Putamen (tissue), 1 donor: ENCODE measurements at regions not wholly inside any gene's neighbourhood (a gene's known extent, or its start where the extent isn't known, plus 50 kb on each side); places are given as distances from the start of the nearest gene placed in this dataset.
A peak's percentile ranks its signal among the peaks of the same experiment; 100 is the strongest.

Experiments used
- DNase-seq: peaks from one replicate; pipeline ENCODE4 v3.0.0-alpha.2; 2016; ENCODE audit warnings: low spot score

DNA sequence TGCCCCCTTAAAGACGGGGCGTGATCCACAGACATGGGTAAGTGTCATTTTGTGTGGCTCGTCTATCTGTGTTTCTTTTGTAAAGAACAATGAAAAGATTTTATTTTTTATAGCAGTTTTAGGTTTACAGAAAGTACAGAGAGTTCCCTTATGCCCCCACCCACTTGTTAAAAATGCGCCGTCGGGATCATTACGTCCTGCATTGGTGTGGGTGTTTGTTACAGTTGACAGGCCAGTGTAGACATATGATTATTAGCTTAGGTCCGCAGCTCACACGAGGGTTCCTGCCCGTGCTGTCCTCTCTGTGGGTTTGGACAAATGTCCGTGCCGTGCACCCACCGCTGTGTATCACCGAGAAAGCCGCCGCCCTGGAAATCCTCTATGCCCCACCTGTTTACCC is 50.5 kb downstream of the RGS12 start:
- DNase-seq: no peak

DNA sequence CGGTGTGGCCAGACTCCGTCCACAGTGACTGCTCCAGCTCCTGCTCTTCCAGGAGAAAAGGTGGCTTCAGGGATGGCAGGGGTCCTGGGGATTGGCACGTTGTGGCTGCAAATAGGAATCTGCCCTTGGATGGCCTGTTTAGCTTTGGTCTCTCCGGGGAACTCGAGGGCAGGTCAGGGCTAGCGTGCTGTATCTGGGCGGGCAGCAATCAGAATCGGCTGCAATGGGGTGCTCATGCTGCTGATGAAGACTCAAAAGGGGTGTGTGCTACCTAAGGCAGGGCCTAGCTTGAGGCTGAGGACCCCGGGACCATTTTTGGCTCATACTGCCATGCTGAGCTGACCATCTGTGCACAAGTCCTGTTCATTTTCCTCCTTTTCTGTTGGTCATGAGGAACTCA is 51.3 kb downstream of the RGS12 start:
- DNase-seq: no peak

DNA sequence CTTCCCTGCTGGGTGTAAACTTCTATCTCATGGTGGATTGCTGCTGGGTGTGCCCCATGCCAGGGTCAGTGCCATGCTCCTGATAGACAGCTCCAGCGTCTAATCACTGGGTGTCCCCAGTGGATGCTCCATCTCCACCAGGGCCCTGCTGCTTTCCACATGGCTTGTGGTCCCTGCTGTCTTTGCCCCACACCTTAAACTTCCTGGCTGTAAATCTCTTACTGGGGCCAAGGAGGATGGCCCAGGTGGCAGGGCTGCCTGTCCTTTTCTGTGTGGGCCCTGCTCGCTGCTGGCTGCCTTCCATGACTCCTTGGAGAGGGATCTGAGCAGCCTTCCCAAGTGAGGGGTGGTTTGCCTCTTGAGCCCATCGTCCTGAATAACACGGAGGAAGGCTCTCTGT is 51.8 kb downstream of the RGS12 start:
- no peak for DNase-seq

DNA sequence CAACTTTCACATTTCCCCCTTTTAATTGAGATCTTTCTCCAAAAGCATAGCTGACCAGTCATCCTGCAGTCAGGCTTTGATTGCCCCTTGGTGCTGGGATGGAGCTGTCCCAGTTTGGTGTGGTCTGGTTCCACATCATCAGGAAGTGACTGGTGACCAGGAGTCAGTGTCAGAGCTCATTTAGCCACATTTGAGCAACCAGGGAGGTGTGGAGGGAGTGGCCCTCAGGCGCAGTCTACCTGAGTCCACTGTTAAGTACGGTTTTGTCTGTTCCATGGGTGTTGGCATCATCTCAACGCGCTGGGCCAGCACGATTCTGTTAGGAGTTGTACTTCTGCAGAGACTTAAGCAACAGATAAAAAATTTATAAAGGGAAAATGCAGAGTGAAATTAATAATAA is 52.6 kb downstream of the RGS12 start:
- DNase-seq: no peak

DNA sequence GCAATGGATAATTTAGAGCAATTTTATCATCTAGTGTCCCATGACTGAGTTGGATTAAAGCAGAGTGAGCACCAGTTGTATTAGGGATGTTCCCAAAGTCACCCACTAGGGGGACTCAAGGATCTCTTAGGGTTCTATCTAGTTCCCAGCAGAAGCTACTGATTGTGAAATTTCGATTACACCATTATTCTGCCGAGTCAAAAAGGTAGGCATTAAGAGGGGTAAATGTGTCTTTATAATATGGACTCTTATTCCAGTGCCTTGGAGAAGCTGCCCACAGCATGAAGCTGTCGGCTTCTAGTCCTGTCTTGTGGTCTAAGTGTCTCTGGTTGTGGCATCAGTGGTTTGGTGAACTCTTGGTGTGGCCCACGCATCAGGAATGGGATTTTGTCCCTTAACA is 53.3 kb downstream of the RGS12 start:
- DNase-seq: peak; percentile 71

DNA sequence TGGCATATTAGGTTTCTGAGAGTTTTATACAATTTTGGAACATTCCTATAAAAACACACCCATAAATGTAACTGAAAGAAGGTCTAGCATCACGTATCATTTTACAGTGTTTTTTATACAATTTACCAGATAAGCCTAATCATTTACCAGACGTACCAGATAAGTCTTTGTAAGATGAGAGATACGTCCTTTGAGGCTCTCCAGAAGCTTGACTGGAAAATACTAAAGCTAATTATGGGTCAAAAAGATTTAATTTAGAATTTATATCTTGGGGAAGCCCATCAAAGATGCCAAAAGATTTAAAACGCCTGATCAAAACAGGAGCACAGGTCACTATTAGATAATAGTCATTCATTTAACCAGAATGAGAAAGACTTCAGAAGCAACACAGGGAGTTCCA is 55.0 kb downstream of the RGS12 start:
- DNase-seq: no peak

DNA sequence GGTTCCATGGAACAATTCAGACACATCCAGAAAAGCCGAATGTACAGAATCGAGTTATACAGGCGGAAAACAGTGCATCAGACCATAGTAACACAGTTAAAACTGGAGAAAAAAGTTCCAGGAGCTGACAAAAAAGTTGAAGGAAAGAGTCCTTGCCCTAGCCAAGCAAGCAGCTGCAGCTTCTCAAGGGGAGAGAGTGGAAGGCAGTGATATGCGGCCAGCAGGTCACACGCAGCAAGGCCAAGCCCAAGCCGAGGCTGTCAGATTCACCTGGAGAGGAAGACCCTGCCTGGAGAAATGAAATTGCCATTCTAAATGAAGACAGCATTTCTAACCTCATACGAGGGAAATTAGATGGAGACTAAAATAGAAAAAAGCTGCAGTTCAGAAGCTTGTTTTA is 55.8 kb downstream of the RGS12 start:
- no peak for DNase-seq

DNA sequence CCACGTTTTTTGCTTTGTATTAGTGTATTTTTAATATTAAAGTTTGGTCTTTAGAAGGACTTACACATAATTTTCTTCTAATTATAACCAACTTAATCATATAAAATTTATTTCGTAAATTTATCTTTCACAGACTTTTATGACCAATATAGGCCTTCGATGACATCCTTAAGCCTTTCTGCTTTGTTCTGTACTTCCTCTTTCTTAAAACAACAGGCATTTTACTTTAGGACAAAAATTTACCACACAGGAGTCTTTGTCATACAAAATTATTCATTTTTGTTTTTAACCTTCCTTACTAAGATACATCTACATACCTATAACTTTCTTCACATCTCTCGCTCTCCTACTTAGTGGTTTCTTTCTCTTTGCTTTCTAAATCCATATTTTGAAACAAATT is 56.3 kb downstream of the RGS12 start:
- DNase-seq: no peak

DNA sequence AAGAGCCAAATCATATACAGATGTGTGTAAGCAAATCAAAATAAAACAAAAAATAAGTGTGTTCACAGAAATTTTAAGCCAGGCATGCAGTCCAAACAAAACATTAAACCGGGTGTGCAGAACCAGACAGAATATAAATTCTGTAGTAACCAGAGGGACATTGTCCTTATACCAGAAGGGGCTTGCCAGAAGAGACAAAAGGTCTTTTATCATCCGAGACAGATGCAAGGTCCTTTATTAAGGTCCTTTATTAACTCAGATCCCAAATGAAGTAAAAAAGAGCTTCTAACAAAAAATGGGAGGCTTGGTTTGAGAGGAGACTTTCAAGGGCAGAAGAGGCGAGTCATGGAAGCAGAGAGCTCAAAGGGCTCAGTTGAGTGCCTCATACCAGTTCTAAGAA is 59.2 kb downstream of the RGS12 start:
- no peak for DNase-seq

DNA sequence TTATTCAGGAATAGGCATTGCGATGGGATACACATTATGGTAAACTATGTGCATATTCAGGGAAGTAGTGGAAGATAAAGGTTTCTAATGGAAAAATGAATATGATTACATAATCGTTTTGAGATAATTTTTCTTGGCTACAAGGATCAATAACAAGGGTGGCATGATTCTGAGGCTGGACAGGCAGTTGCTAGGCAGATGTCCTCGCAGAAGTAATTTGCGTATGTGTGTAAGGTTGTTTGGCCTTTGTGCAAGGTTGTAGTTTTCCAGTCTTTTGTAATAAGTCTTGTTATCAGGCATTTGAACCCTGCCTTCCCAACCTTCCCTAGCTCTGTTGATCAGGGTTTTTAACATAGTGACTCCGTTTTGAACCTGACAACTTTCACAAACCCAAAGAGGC is 59.7 kb downstream of the RGS12 start:
- DNase-seq: no peak

DNA sequence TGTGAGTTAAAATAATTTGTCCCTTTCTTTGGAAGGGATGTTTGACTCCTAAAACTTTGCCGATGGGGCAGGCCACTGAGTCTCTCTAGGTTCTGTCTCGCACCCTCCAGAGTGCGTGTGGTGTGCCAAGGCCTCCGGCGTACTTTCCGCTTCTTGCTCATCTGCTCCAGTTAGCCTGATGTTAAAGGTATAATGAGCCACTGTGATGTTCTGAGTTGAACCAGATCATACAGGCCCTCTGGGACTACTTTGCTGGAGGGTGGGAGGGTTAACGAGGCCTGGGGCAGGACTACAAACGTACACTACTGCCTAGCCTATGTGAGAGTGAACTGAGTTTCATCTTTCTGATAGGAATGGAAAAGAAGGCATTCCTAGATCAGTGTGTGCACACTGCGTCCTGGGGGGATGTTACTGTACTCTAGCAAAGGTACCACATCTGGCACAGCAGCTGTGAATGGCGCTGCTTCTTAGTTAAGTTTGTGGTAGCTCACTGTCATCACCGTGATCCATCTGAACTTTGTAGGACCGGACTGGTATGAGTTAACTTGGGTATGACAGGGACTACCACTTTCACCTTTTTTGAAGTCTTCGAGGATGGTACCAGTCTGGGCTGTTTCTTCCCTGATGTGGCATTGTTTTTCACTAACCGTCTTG is 60.2 kb downstream of the RGS12 start:
- DNase-seq: no peak

DNA sequence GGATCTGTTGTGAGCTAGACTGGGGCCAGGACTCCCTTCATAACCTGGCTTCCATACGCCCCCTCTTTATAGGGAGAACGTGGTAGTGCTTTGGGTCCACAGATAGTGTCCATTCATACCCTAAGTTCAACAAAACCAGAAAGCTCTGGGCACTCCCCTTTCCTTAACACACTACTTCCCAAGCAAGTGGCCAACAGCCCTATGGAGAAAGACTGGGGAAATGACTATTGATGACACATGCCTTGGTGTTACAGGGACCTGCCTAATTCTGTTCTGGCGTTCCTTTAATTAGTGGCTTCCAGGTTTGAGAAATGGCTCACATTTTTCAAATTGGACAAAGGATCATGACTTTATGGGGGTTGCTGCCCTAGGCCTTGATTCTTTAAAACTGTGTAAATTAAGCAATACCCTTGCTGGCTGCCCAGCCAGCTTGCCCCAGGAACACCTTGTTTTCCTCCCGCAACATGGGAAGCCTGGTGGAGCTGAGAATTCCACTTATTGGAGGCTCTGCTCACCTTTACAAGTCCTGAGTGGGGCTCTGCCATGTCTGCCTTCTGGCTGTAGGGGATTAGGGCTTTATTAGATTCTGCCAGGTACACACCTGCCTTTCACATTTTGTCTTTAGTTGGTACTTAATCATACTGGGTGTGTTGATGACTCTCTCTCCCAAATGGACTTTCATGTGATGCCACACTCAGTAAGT is 61.1 kb downstream of the RGS12 start:
- no peak for DNase-seq

DNA sequence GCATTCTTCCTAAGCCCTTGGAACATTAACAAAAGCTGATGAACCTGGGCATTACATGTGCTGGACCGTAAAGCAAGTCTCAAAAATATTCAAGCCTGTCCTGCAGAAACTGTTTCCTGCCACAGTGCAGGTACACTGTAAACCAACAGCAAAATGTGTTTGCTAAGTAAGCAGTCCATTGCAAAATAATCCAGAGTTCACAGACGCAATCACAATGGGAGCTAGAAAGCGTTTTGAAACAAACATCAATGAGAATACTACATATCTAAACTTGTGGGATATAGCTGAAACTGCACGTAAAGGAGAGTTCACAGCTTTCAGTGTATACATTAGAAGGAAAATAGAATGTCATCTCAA is 61.6 kb downstream of the RGS12 start:
- DNase-seq: no peak

DNA sequence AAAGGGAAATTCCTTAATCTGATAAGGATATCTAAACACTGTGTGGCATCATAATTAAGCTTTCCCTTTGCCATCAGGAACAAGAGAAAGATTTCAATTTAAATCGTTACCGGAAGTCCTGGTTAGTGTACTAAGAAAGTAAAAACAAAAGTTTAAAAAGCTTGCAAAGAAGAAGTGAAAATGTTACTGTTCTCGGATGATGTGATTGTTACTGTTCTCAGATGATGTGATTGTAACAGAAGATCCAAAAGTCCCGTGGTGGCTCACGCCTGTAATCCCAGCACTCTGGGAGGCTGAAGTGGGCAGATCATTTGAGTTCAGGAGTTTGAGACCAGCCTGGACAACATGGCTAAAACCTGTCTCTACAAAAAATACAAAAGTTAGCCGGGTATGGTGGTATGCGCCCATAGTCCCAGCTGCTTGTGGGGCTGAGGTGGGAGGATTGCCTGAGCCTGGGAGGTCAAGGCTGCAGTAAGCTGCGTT is 62.5 kb downstream of the RGS12 start:
- no peak for DNase-seq

DNA sequence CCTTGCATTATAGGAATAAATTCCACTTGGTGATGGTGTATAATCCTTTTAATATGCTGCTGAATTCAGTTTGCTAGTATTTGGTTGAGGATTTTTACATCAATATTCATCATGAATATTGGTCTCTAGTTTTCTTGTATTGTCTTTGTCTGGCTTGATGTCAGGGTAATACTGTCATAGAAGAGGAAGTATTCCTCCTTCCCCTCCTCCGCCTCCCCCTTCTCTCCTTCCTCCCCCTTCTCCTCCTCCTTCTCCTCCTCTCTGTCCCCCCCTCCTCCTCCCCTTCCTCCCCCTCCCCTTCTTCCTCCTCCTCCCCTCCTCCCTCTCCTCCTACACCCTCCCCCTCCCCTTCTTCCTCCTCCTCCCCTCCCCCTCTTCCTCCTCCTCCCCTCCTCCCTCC is 65.8 kb downstream of the RGS12 start:
- no peak for DNase-seq

DNA sequence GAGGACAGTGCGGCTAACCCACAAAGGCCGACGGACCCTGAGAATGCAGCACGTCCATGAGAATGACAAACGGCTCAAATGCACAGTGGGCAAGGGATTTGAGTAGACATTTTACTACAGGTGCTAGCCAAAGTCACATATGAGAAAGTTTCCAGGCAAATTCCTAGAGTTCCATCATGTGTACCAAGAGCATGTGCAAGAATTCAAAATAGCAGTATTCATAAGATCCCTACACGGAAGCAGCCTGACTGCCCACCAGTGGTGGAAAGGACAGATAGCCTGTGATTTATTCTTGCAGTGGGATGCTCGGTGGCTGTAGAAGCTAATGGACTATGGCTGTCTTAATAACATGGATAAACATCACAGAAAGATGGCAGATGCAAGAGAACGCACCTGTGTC is 68.0 kb downstream of the RGS12 start:
- DNase-seq: no peak

DNA sequence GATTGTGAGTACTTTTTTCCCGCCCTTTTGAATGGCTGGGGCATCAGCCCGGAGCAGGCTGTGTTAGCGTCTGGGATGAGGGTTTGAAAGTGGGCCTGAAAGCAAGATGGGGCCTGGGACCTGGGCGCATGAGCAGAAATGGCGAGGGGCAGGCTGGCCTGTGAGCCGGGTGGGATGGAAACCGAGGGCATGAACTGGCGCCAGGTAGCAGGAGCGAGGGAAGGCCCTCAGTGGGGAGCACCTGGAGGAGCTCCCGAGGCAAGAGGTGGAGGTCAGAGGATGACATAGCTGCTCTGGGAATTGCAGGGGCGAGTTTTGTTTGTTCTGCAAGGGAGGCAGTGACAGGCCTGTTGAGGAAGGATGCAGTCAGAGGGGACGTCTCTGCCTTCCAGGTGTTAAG is 68.6 kb downstream of the RGS12 start:
- no peak for DNase-seq

DNA sequence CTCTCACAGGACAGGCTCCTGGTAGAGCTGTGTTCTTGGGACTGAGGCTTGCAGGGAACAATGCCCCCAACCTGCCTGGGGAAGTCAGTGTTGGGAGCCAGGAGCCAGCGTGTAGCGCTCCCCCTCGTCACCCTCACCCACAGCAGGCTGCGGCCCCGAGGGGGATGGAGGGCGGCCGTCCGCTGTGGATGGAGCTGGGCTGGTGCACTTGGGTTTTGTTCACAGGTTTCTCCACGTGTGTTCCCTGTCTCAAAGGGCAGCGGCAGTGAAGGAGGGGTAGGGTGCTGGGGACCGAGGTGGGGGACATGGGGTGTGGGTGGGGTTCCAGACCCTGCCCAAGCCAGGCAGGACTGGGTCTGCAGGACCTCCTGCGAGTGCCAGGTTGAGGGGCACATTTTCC is 69.1 kb downstream of the RGS12 start:
- DNase-seq: no peak

DNA sequence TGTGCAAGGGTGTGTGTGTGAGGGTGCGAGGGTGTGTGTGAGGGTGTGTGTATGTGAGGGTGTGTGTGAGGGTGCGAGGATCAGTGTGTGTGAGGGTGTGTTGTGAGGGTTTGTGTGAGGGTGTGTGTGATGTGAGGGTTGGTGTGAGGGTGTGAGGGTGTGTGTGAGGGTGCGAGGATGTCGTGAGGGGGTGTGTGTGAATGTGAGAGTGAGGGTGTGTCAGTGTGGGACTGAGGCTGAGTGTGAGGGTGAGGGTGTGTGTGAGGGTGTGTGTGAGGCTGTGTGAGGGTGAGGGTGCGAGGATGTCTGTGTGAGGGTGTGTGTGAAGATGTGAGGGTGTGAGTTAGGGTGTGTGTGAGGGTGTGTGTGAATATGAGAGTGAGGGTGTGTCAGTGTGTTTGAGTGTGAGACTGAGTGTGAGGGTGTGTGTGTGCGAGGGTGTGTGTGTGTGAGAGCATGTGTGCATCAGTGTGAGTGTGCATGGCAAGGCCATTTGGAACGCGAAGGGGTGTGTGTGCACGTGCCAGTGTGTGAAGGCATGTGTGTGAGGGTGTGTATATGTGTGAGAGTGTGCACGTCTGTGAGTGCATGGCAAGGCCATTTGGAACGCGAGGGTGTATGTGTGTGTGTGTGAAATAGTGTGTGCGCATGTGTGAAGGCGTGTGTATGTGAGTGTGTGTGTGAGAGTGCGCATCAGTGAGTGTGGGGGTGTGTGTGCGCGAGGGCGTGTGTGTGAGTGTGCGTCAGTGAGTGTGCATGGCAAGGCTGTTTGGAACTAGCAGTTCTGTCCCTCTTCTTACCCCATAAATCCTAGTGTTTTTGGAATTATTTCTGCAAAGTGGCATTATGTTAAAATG is 69.8 kb downstream of the RGS12 start:
- DNase-seq: no peak

DNA sequence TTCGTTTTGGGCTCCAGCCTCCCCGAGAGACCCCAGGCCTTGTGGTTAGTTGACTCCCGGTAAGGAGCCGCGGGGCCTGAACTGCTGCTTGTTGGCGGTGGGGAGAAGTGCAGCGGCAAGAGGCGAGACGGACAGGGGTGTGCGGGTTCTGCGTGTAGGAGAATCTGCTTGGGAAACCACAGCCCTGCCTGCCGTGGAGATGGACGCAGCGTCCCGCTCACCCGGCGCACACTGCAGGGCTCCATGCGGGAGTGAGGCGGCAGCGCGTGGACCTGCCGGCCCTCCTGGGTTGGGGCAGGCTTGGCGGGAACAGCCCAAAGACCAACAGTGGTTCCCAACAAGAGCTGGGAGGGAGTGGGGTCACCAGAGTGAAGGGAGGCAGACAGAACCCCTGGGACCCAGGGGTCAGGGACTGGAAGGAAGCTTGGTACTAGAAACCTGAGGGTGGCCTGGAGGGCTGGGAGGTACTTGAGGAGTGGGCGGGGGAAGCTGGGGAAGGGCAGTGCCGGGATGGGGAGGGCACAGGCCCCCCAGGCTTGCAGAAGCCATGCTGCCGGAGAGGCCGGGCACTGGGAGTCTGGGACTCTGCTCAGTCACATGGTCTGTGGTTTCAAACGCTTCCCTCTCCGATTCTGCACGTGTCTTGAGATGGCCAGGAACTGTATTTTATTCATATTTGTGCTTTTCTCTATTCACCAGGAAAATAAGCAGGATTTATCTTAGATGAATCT is 70.8 kb downstream of the RGS12 start:
- no peak for DNase-seq

DNA sequence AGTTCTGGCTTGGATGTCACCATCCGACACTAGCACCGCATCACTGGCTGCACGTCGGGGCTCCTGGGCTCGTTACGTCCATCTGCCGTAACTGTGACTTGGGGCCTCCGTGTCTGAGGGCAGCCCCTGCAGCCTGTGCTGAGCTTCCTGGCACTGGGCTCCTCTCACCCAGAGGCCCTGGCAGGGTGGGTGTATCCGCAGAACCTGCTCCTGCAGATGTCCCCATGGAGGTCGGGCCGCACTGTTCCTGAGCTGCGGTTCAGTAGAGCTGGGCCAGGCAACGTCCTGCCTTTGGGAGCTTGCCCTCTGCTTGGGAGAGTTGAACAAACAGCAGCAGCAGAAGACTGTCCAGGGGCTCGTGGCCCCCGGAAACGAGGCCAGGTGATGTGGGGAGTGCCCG is 71.4 kb downstream of the RGS12 start:
- DNase-seq: no peak

DNA sequence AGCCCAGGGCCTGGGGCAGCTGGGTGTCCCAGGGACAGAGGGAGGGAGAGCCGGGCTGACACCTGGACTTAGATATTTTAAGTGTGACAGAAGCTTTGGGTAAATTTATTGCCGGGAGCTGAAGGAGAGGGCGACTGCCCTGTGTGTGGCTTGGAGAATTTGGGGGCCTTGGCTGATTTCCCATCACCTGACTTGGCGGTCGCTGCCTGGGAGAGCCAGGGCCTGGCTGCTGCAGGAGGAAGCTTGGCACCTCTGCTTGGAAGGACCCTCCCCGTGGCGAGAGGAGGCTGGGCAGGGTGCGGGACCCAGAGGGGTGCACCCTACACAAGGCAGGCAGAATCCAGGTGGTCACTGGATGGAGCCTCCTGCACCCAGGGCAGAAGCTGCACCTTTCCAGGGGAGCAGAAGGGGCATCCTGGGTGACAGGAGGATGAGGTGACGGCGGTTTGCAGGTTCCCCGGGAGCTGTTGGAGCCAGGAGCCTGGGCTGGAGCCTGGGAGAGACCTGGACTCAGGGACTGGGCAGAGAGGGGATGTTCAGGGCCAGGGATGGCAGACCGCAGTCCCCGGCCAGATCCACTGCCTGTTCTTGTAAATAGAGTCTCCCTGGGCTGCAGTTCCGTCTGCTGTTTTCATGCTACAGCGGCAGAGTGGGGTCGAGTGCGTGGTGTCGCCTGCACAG is 72.0 kb downstream of the RGS12 start:
- DNase-seq: no peak
